ENCODE measurements at regions not wholly inside any gene's neighbourhood (a gene's known extent, or its start where the extent isn't known, plus 50 kb on each side); places are given as distances from the start of the nearest gene placed in this dataset.
"Not testable (repeated sequence)": the region's sequence is repeated elsewhere in the genome, so short reads cannot be mapped to it uniquely, and the experiment has no call there.

GRCh38 chr7:9728014-9728657 lies 1245.5 kb upstream of the PHF14 start:
- not testable (repeated sequence) for TF ChIP-seq CTCF (IDR thresholded peaks at IDR 0.05; ENCODE audit: low read length); EZH2 (optimal IDR thresholded peaks at IDR 0.05; ENCODE audit: low read depth, low read length); EZH2phosphoT487 (IDR thresholded peaks at IDR 0.05; ENCODE audit: low read length)

Measured in MM.1S (cell line).